ENCODE measurements at regions not wholly inside any gene's neighbourhood (a gene's known extent, or its start where the extent isn't known, plus 50 kb on each side); places are given as distances from the start of the nearest gene placed in this dataset.
A peak's percentile ranks its signal among the peaks of the same experiment; 100 is the strongest.

DNA sequence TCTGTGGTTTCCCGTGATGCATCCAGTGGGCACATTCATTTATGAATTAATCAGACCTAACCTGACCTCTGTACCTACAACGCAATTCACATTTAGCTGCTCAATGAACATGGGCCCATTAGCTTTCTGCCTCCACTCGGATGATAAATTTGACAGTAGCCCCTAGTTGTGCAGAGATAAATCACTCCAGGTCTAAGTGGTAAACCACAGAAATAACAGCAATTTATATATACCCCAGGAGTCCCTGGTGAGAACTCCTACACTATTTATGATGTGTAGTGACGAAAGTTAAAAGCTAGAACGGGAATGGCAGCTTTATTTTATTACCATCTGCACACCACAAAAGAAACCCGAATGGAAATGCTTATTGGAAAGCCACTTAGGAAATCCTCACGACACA, 371.5 kb downstream of the HAPSTR1 start:
- no peak for DNase-seq

DNA sequence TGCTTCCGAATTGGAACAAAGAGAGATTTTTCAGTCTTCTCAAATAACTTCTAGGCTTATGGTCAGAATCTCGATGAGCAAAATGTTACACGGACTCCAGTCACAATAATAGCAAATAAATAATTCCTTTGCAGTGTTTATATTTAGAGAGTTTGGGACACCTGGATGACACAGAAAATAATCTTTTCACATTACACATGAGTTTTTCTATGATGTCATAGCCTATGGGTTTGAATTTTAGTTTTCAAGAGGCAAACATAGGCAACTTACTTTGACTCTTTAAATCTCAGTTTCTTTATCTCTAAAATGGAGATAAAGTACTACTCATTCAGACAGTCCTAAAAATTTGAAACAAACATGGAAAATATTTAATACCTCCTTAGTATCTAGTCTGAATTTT, 372.0 kb downstream of the HAPSTR1 start:
- no peak for DNase-seq

DNA sequence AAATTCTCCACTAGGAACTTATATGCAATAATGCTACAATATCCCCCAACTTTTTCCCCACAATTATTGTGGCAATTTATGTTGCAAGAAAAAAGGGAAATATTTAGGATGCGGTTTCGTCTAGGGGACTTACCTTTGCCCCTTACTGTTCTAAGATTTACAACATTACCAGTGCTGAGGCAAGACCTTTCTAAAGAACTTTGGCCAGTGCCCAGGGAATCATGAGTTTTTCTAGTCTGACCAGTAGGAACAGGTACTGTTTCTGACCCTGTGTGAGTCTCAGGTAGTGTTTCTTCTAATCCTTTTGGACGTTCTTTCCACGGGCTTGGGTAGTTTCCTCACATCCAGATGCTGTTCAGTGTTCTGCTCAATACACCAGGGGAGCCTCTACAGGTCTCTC, 373.7 kb downstream of the HAPSTR1 start:
- DNase-seq: no peak

DNA sequence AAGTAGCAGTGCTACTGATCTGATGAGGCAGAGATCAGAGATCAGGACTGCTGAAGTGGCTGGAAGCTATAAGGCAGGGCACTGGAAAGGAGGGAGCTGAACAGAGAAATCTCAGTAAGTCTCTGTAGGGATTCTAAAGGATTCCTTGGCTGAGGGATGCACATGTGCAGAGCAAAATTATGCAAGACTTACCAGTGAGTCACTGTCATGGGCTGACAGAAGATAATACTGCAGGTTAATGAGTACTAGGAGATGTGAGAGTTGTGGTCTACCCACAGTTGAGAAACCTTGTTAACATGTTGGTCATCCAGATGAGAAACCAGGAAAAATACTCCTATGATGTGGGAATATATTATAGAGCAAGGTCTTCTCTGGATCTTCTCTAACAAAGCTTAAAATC, 378.1 kb downstream of the HAPSTR1 start:
- DNase-seq: no peak

DNA sequence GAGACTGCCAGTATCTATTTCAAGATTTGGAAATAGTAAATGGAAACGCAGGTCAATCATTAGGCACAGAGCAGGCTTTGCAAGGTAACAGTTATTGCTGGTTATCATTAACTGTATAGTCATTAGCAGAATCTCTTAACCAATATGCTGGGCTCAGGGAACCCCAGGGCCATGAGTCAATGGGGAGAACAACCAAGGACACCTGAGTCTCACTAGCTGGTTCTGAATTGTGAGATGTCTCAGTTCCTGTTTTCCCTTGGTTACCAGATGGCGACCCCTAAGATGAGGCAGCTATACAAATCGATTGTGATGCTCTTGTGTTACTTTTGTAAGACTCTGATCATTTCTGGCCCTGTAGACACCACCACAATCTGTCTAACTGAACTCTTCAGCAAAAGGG, 385.3 kb downstream of the HAPSTR1 start:
- no peak for DNase-seq

DNA sequence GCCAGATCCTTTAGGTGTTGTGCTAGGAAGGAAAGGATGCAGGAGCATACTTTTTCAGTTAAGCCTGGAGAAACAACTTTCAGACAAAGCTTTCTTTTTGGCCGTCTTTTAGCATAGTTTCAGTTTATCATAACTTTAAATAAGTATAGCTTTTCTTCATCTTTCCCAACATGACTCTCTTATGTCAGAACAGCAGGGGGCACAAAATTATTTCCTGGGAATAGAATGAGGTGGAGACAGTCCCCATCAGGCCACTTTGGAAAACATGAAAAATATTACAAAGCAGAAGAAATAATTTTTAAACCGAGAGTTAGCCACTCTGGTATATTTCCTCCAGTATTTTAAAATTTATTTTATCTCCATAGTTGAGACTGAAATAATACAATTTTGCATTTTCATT, 387.6 kb downstream of the HAPSTR1 start:
- no peak for DNase-seq

DNA sequence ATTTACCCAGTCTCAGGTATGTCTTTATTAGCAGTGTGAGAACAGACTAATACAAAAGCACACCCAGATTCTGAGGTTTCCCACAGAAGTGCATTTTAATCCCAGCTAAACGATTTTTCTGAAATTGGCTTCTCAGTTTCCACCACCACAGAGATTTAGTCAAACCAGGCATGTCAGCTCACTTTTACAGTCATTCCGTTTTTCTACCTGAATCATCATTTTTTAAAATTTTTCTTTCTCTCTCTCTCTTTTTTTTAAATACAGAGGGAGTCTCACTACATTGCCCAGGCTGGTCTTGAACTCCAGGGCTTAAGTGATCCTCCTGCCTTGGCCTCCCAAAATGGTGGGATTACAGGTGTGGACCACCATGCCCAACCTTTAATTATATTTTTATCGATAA, 389.1 kb downstream of the HAPSTR1 start:
- DNase-seq: no peak

DNA sequence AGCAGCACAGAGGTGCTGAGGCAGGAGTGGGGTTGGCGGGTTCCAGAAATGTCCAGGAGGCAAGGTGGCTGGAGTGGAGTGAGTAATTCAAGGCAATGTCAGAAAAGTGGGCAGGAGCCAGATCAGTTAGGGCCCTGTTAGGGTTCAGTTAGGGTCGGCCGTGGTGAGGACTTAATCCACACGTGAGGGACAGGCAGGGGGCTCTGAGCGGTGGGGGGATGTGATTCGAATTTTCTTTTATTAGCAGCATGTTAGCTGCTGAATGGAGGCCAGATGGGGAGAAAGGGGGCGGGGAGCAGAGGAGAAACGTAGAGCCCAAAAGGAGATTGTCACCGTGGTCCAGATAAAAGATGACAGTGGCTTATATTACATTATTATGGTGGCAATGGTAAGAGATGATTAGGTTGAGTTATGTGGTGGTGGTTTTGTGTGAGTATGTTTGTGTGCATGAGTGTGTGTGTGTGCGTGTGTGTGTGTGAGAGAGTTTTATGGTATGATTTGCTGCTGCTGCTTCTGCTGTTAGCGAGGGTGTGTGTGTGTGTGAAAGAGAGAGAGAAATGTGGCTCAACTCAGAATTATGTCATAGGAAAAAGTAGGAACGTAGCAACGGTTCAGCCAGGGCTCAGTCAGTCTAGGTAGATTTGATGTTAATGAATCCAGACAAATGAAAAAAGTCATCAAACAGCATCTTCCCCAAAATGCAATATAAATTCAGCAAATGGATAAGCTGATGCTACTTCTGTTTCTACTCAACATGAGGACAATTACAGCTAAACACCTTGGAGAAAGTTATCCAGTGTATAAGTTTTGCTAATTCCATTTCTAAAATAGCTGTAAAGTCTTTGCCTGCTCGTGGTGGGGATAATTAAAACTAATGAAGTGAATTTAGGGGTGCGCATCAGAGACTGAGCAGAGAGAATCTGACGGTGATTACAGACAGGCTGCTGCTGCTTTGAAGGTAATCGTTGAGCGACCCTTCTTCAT, 390.6 kb downstream of the HAPSTR1 start:
- peak in 1 of 3 donors; percentile 9 for DNase-seq

DNA sequence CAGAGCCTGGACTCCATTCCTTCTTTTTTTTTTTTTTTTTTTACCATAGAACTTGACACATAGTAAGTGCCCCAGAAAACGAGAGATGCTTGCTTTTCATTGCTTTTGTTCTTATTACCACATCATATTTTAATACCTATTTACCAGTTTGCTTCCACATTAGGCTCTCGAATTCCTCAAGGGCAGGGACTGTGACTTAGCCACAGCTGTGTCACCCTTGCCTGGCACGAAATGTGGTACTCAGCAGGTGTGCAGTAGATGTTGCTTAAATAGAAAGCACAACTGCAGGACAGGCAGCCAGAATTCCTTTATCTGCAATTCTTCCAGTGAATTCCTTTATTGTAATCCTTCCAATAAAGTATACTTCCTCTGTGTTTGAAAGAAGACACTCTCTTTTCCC, 393.0 kb downstream of the HAPSTR1 start:
- DNase-seq: no peak

DNA sequence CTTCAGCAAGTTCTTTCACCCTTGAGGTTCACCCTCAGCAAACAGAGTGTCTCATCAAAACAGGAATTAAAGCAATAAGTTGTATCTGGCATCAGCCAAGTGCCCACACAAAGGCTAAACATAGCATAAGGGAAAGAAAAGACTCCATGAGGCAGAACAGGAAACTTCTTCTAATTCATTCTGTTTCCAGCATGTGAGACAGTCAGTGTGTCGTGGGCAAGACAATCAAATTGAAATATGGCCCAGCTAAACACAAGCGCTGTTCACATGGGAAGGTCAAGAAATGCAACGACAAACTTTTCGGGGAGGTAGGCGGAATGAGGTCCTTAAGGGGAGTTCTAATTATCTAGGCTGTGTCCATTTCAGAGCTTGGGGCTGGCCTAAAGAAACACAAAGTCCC, 393.4 kb downstream of the HAPSTR1 start:
- DNase-seq: no peak

DNA sequence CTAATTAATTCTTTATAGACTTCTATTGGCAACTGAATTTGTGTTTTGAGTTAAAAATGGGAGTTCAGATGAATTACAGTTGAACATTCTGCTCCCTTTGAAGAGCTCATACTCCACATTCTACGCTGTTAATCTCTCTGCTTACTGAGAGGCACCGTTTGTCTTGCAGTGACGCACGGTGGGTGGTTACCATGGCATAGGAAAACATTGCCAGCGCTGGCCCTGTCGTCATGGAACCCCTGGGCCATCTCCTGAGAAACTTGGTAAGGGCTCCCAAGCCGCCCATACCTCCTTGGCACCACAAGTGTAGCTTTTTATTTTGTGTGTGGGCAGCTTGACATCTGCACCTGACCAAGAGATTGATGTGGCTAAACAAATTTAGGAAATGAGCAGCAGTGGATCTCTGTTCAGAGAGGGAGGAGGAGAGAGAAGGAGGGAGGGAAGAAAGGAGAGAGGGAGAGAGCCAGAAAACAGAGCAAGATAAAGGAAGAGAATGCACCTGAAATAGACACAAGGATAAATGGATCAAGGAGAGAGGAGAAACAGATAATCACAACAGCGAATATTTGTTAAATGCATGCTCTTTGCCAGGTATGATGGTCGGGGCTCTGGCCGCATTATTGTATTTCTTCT, 398.5 kb downstream of the HAPSTR1 start:
- peak; percentile 20 to 43 (median 36) for DNase-seq

DNA sequence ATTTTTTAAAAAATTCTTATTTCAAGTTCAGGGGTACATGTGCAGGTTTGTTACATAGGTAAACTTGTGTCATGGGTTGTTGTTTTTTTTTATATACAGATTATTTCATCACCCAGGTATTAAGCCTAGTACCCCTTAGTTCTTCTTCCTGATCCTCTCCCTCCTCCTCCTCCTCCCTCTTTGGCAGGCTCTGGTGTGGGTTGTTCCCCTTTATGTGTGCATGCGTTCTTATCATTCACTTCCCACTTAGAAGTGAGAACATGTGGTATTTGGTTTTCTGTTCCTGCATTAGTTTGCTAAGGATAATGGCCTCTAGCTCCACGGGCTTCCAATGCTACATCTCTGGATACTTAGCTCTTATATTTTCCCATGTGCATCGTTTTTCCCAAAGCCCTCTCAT, 404.4 kb downstream of the HAPSTR1 start:
- no peak for DNase-seq

DNA sequence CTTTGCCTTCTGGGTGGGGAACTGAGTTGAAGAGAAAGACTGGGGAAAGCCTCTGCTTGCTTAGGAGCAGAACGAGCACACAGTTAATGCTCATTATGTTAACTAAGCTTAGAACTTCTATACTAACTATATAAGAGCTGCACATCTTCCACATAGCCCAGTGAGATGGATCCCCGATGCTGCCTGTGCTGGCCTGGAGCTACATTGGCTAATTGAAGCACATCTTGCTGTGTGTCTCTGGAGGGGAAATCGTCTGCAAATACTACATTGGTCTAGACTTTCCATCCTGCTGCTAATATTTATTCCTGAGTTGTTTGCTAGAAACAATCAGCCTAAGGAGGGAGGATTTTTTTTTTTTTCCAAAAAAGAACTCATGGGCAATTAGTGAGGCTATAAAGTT, 406.3 kb downstream of the HAPSTR1 start:
- DNase-seq: no peak

DNA sequence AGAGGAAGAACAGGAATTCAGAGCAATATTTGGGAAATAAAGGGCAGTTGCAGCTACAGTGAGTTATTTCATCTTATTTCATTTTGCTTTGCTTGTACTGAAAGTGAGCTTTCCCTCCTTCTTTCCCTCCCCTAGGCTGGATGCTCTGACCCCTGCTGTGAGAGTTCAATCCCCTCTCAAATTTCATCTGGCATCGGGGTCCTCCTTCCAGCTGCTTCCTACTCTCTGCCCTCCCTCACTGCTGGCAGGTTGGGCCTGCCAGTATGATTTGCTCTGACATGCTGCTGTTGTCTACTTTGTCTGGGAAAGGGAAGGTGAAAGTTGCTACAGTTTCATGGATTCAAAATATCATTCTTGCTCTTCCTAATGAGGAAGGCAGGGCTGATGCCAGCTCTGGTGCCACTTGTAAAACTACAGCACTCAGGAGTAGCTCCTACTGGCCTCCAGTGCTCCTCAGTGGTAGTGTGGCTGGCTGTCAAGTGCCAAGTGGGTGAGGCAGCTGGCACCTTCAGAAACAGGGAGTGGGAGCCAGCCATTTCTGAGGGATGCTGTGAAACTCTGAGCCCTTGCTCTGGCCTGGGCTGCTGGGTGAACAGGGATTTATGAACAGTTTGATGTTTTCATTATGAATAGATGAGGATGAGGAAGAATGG, 408.6 kb downstream of the HAPSTR1 start:
- DNase-seq: peak; percentile 28 to 52 (median 29)

DNA sequence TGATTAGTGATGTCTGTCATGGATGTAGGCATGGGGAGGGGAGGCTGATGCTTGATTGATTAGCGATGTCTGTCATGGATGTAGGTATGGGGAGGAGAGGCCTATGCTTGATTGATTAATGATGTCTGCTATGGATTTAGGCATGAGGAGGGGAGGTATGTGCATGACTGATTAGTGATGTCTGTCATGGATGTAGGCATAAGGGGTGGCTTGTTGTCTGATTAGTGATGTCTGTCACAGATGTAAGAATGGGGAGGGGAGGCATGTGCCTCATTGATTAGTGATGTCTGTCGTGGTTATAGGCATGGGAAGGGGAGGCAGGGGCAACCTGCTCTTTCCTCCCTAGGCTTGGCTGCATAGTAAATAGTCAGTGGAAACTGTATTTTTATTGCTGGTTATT, 409.4 kb downstream of the HAPSTR1 start:
- no peak for DNase-seq

DNA sequence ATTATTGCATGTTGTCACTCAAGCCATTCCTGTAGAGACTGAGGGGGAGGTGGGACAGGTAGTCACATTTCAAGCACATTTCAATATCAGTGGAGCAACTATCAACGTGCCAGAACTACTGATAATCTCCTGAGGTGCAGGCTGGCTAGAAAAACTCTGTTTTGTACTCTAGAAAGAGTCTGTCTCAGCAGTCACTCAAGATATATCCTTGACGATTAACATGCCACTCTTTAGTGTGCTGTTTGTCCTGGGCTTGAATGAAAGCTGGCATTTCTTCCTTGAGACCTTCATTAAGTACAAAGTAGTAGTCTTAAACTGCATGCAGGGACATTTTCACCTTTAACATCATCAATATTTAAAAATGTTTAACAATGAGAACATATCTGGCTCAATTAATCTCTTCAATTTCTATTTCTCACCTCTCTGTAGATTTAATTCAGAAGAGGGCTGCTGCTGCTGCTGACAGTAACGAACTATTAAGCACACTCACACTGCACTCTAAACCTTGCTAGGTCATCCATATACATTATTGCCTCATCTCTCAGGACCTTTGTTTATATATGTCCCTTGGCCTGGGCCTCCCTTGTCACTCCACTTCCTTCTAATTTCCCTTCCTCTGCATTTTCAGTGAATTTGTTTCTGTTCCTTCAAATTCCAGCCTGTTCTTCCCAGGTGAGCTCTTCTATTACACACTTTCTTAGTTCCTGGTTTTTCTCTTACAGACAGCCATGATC, 412.0 kb downstream of the HAPSTR1 start:
- DNase-seq: no peak

DNA sequence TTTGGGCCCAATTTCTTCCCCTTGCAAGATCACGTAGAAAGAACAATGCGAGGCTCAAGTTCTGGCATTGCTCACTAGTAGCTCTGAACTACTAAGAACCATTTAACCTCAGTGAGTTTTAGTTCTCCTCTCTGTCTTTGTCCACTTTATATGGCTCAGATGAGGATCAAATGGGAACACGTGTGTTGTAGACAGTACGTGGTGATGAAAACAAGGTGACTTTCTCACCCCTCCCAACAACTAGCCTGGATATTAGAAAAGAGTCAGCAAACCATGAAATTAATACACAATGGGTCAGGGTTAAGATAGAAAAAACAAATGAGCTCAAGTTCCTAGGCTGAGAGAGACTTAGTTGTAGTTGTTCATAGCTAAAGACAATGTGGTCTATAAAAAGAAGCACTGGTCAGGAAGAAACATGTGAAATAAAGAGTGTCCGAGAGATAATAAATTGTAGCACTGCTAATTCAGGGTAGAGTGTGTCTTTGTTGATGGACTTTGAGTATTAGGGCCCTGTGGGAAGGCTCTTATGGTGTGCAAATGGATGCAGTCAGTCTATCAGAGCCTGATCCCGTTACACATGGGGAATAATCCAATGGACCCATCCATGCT, 417.0 kb downstream of the HAPSTR1 start:
- DNase-seq: no peak

DNA sequence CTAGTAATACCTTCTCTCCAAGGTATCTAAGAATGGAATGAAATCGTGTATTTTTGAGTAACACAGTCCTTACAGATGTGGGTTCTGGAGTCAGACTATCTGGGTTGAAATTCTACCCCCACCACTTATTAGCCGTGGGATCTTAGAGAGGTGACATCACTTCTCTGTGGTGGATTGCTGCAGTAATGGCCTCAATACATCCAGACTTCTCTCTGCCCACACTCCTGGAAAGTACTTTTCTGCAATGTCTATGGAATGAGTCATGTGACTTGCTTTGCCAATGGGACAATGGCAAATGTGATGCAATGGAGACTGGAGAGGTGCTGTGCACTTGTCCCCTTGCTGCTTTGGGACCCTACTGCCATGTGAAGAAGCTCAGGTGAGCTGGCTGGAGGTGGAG, 418.2 kb downstream of the HAPSTR1 start:
- DNase-seq: no peak

DNA sequence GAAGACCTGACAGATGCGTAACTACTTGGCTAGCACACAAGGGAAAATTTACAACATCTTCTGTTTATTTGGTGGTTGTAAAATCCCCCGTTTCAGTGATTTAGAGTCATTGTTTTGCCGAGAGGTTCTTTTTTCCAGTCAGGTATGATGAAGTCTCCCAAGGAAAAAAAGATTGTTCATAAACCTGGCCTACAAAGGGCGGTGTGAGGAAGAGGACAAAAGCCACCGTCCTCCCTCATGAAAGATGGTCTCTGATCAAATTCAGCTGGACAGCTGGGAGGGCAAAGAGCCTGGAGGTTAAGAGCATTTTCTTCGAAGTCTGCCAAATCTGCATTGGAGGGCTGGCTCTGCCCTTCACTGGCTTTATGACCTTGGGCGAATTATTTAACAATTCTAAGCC, 419.9 kb downstream of the HAPSTR1 start:
- no peak for DNase-seq

DNA sequence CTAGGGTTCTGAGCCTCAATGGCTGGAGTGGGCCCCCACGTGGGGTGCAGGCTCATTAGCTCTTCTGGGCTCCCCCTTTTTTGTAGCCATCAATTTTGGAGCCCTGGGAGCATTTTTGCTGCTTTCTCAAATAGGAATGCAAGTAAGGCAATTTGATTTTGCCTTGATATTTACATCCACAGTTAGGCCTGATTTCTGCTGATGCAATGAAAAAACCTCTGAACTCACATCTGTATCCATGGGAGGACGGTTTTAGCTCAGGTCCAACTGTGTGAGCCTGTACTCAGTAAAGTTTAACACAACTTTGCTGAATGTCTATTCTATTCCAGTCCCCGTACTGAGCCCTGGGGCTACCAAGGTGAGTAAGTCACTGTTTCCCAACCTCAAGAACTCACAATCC, 425.0 kb downstream of the HAPSTR1 start:
- no peak for DNase-seq

DNA sequence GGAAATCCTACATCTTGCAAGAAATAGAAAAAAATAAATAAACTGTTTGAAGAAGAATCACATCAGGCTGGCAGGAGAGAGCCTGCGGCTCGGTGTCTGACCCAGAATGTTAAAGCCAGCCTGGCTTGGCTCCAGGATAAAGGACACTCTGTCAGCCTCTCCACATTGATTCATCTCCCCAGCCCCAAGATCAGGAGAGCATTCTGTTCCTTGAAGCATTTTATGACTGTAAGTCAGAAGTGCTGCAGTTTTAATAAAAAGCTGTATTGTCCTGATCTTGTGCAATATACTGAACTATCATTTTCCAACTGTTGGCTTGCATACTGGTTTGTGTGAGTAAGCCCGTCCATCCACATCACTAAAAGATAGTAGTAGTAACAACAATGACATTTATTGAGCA, 426.6 kb downstream of the HAPSTR1 start:
- no peak for DNase-seq

DNA sequence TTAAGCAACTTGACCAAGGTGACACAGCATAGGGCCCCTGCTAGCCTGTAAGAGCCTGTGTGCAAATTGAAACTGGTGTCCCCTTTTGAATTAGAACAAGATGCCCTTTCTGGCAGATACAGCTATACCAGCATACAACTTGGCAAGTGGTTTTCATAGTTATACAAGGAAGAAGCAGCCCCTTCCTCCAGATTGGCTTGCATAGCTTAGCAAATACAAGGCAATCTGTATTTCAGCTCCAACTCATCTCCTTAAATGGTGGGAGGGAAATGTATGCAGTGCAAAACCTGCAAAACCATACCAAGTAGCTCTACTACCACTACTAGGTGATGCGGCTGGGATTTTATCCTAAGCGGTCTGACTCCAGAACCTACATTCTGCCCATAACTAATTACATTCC, 427.1 kb downstream of the HAPSTR1 start:
- DNase-seq: no peak
